GM19372 (cell line): ENCODE measurements at regions not wholly inside any gene's neighbourhood (a gene's known extent, or its start where the extent isn't known, plus 50 kb on each side); places are given as distances from the start of the nearest gene placed in this dataset.

Source experiments
- ATAC-seq: cut with Tn5 transposase; IDR thresholded peaks from one replicate; pipeline ENCODE4 v1.9.1; 2021; ENCODE audit warnings: mild to moderate bottlenecking, low read depth, moderate library complexity; ENCODE audit not compliant: unreplicated experiment

DNA sequence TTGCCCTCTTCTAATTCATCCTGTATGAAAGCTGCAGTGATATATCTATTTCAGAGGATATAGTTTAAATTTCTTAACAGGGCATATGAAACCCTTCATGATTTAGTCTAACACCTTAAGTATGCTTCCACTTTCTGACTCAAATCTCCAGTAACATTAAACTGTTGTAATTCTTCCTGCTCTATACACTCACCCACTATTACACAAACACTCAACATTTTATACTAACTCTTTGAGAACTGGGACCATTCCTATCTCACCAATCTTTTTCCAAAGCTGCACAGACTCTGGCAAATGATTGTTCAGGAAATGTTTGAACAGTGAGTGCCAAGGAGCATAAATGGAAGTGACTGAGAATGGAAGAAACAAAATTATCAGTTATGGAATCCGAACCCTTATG lies 560.4 kb upstream of the DPPA4 start:
- ATAC-seq = no peak

DNA sequence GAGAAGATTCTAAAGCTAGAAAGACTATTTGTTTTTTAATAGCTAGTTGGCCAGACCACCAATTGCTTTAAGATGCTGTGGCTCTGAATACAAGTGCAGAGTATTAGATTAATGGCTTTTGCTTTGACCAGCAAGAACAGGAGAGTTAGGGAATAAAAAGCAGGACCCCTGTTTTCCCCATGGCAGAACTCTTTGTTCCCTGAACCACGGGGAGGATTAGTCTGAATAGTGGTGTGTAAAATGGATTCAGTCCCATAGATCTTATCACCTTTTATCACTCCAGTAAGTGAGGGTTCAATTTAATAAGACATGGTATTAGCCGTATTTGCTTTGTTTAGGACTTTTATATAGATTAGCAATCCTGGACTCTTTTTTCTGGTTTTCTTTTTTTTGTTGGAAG lies 562.6 kb upstream of the DPPA4 start:
- no peak for ATAC-seq

DNA sequence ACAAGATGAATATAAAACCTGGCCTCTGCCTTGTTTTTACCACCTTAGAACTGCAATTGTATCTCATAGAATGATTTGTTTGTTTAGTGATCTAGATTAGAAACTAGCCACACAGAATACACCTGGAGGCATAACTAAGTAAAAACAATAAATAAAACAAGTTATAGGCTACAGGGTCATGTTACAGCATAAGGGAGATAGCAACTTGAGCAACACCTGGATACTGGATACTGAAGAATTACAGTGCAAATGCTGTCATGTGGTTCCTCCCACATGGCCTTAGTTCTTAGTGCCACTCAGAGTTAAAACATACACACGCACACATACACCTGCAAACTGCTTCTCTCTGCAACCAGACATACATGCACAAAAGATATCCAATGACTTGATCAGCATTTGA lies 563.4 kb upstream of the DPPA4 start:
- ATAC-seq = no peak

DNA sequence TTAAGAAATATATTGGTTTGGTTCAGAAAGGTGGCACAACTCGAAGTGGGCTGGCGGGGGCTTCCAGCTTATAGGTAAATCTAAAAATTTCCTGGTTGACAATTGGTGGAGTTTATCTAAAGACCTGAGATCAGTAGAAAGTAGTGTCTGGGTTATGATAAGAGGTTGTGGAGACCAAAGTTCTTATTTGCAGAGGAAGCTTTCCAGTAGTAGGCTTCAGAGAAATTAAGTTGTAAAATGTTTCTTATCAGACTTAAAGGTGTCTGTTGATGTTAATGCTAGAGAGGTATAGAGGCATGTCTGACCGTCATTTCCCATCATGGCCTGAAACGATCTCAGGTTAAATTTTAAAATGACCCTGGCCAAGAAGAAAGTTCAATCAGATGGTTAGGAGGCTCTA lies 565.2 kb upstream of the DPPA4 start:
- no peak for ATAC-seq

DNA sequence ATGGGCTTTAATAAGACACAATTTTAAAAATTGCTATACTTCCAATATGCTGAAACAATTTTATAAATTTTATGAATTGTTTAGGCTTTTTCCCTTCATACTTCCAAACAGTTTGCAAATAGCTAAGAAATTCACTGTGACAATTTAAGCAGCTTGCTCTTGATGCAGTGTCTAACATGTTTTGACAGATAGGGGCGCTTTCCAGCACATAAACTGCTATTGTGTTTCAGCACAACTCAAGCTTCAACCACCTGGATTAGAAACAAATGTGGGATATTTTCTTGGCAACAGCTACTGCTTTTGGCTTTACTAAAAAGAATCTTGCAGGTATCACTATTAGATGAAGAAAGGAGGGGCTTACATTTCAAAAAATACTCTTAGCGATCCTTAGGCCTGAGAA lies 565.8 kb upstream of the DPPA4 start:
- no peak for ATAC-seq

DNA sequence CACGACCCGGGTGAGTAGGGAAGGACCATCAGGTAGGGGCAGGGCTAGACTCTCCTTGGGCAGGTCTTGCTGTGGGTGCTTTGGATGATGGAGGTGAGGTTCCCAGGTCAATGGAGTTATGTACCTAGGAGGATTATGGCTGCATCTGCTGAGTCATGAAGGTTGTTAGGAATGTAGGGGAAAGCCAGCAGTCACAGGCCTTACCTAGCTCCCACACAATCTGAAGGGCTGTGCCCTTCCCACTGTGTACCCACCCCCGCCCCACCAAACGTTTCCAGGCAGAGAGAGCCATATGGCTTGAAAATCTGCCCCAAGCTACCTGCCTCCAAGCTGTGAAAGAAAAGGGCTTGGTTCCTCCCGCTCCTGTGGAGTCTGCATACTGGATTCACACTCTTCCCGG lies 573.4 kb upstream of the DPPA4 start:
- no peak for ATAC-seq

DNA sequence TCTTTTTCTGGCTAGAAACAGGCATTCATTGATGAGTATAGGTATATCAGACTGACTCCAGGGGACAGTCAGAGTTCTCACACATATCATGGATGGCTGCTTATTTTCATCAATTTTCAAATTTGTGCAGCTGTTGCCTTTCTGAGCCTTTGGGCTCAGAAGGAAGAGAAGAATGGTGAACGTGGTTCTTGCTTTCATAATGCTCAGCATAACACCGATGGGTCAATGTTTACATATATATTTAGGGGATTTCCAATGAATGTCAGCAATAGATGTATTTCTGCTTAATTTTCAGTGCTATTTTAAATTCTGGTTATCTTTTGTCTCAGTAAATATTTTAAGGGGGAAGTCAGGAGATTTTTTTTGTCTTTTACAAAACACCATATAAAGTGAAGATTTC lies 581.4 kb upstream of the DPPA4 start:
- ATAC-seq = no peak

DNA sequence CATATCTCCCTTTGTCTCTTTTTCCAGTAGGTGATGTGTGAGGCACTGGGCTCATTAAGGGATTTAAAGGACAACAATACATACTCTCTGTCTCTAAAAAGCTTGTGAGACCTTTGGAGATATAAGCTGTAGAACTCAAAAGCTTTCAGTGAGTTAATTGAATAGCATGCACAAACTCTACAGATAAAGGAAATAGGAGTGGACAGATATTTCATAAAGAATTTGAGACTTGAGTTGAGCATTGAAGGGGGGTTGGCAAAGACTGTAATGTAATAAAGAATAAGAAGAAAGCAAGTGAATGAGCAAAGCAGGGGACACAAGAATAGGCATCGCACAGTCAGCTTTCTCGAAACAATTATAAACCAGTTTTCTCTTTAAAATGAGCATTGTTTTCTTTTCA lies 583.4 kb upstream of the DPPA4 start:
- ATAC-seq = no peak

DNA sequence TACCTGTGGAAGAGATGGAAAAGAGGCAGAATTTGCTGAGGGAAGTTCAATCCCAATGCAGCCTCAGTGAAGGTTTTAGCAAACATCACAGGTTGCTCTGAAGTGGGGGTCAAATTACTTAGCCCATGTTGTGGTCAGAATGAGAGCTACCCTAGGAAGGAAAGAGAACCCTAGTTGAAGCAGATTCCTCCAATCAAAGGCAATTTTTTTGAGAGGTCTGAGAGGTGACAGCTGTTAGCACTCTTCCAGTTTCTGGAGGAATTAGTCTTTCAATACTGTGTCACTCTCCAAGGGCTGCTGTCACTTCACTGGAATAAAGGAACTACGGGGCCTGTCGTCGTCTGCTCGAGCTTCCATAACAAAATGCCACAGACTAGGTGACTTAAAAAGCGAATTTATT lies 584.2 kb upstream of the DPPA4 start:
- ATAC-seq = no peak

DNA sequence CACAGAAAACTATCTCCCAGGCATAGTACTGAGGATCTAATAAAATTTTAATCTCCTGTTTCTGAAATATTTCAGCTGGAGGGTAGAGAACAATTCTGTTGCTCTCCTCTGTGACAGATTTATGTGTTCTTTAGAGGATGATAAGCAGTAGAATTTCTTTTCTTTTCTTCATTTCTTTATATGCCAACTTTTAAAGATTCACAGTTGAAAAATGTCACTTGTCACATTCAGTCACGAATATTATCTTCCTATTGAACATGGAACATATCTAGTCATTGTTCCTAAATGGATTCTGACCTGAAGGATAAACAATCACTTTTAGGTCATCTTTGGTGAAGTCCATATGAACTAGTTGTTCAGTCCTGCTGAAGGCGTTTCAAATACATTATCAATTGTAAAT lies 585.5 kb upstream of the DPPA4 start:
- ATAC-seq = no peak

DNA sequence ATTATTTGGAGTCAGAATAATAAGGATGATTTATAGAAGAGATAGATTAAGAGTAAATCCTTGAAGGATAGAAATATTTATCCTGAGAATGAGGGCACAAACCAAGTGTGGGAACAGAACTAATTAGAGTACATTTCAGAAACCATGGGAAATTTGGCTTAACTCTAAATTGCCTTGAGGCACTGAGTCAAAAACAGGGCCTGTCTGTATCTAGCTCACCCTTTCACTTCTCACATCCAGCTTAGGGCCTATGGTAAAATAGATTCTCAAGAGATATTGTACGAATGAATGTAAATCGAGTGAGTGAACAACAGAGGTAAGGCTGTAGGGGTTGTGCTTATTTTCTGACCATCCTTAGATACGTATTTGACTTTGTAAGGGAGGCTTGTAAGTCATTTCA lies 586.1 kb upstream of the DPPA4 start:
- ATAC-seq = no peak

DNA sequence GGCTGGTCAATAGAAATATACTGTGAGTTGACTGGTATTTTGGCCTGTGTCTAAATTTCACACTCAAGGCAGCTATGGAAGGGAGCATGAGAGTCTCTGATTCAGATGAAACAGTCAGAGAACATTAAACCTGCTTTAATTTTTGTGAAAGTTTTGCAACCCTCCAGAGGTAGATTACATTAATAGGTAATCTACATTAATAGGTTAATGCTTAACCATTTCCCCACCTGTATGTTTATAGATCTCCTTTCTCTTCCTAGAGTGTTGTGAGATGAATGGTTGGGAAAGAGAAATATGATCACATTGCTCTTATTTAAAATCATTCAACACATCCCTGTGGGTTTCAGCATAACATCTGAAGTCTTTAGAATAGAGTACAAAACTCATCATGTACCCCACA lies 586.9 kb upstream of the DPPA4 start:
- ATAC-seq = no peak

DNA sequence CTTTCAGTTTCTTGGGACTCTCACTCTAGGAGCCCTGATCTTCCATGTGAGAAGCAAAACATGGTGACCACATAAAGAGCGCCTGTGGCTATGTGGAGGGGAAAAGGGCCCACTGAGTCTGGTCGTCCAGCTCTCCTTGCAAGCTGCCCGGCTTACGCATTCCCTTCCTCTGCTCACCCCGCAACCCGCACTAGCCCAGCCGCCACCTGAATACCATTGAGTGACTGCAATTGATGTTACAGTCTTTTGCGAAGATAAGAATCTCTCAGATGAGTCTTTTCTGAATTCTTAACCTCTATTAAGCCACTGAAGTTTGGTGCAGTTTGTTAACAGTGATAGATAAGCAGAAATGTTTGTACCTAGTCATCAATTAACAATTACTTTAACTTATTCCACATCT lies 589.0 kb upstream of the DPPA4 start:
- no peak for ATAC-seq

DNA sequence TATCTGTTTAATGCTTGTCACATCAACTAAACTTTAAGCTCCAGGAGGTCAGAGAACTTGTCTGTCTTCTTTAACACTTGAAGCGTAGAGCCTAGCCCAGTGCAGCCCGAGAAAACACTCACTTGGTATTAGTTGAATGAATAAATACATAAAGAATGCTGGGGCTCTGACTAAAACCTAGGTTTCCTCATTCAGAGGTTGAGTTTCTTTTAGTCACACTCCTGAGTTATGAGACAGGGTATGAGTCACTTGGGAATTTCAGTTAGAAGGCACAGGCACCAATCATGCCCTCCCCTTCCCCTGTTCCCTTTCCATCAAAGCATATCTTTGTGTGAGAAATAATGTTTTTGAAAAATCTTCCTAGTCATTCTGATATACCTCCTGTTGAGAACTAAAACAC lies 589.8 kb upstream of the DPPA4 start:
- no peak for ATAC-seq

DNA sequence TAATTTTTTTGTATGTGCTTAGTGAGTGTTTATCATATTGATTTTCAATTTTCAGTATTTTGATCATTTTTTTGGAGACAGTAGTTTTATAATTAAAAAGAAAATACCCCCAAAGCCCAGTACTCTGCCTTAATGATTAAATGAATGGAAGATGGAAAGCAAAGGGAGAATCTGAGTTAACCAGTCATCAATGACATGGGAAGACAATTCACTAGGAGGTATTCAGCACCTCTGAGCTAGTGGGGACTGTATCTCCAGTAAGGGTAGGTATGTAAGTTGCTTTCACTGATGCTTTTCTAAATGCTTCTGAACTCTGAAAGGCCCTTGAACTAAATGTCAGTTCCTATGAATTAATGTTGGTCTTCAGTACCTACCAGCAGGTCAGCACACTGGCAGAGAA lies 590.4 kb upstream of the DPPA4 start:
- no peak for ATAC-seq

DNA sequence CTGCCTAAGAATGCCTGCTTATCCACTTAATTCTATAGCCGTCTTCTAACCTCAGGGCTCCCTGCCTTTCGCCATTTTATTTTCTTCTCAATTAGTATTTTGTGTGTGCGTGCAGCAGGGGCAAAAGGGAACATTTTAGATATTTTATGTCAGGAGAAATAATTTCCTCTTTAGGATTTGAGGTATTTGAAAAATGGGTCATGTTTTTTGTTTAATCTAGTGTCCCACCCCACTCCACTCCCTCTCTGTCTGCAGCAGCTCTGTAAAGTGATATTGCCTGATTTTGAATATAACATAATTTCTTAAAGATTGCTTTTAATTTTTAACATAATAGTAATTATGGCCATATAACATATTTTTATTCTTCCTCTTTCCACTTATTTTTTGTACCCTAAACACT lies 593.2 kb upstream of the DPPA4 start:
- no peak for ATAC-seq

DNA sequence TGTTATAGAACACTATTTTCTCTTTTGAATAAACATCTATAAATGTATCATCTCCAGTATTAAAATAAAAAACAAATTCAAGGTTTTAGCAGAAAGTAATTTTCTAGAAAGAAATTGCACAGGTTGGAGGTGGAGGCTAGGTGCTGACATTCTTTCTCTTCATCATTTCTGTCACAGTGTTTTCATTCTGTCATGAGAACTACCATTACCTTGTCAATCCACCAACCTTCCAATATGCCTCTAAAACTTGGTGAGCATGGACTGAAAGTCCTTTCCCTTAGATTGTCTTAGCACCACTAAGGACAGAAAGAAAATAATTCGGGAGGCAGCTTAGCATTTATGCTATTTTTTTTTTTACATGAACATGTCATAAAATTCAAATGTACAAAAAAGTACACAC lies 596.2 kb upstream of the DPPA4 start:
- no peak for ATAC-seq

DNA sequence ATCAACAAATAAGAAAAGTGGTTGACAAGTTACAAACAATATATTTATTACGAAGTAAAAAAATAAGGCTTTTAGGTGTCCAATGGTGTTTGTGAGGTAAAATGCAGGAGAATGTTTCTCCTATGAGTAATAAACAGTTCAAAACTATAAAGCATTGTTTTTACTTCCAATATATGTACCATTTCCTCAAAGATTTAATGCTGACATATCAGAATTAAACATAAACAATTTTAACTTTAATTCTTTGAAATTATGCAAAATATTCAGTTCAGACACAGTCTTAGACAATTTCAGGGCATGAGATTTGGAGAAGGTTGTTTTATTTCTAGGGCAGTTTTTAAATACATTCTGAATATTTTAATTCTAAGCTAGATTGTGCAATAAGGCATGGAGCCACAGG lies 602.5 kb upstream of the DPPA4 start:
- no peak for ATAC-seq

DNA sequence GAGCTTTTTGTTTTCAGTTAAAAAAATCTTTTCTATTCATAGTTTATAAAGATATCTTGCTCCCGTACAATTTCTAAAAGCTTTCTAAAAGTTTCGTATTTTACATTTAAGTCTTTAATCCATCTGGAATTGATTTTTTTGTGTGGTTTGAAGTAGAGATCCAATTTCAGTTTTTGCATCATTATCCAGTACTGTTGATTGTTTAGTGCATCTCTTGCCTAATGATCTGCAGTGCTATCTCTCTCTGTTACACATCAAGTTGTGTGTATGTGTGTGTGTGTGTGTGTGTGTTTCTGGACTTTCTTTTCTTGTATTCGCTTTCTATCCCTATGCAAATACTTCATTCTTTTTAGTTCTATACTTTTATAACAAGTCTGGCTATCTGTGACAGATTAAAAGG lies 605.8 kb upstream of the DPPA4 start:
- no peak for ATAC-seq

DNA sequence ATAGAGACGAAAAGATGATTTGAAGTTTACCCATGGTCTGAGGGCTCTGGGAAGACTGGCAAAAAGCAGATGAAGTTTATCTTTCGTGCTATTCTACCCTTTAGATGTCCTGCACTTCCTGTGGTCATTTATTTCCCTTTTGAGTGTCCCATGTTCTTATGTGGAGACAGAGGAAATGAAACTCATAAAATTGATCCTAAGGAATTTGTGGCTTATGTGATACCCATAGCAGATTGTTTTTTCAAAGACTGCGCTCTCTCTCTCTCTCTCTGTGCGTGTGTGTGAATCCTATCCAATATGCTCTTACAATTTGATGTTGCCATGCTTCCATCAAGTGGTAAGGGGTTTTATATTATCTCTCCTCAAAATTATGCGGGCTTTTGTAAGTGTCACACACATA lies 607.5 kb upstream of the DPPA4 start:
- no peak for ATAC-seq

DNA sequence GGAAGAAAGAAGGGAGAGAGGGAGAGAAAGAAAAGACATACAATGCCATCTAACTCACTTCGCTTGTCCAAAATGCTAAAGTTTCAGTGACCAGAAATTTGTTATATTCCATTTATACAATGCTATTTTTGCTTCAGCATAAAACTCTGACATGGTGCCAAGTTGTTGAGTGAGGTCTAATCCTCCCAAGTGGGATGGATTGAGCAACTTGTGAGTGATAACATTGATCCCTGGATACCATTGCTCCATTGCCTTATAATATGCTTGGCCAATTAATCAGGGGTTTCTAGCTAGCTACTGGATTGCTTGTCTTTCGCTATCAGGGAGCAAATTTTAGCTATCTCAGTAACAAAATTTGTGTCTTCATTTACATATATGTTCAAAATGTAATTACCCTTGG lies 615.6 kb upstream of the DPPA4 start:
- no peak for ATAC-seq

DNA sequence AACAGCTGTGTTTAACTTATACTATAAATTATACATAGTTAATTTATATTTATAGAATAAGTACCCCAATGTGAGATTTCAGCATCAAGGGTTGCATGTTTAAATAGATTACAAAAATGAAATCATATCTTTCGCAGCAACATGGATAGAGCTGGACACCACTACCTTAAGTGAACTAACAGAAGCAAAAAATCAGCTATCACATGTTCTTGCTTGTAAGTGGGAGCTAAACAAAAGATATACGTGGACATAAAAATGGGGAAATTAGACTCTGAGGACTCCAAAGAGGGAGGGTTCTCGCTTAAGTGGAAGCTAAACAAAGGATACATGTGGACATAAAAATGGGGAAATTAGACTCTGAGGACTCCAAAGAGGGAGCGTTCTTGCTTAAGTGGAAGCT lies 626.5 kb upstream of the DPPA4 start:
- ATAC-seq = no peak

DNA sequence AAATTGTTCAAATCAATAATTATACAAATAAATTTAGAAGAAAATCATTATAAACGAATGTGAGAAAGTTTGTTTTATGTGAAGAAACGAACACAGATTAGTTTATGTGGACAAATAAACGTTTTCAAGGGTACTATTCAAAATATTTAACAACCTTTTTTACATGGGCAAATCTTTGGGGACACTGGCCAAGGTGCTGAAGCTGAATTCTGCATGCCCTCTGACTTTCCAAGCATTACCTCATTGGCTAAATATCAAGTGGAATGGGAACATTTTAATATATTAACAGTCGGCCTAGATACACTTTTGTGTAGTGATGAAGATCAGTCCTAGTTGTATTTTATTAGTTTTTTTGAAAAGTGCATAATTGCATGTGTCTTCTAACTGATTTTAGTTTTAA lies 636.4 kb upstream of the DPPA4 start:
- ATAC-seq = no peak

DNA sequence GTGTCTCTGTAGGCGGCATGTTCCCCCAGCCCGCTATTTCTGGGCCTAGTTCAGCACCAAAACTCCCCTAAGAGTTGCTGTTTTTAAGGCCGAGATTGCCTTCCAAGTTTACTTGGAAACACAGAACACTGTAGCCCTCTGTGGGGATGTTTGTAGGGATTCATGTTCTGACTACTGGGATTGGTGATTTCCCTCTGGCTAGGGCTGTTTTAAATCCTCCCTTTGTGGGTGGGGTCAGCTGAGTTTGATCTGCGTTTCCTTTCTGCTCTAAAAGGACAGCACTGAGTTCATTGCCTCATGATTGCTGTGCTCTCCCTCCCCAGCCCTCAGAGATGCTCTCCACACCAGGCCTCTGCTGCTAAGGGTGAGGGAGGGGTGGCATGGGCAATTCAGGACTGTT lies 640.6 kb upstream of the DPPA4 start:
- no peak for ATAC-seq
